ENCODE measurements at regions not wholly inside any gene's neighbourhood (a gene's known extent, or its start where the extent isn't known, plus 50 kb on each side); places are given as distances from the start of the nearest gene placed in this dataset.

DNA sequence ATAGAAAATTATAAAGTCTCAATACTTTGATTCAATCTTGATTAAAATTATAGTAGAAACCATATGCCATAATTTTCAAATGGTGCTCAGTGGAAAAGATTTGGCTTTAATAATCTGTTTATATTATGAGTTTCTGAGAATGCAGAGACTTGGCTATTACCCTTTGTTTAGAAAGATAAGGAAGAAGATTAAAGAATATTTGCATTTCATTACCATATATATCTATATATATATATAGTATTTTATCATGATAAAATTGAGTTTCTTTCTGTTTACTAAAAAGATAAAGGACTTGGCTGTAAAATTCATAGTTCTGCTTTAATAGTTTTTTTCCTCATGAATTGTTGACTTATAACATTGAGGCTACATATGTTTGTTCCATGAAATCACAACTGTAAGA lies 679.3 kb upstream of the MAP3K7 start:
- TF ChIP-seq, protein P1, sequence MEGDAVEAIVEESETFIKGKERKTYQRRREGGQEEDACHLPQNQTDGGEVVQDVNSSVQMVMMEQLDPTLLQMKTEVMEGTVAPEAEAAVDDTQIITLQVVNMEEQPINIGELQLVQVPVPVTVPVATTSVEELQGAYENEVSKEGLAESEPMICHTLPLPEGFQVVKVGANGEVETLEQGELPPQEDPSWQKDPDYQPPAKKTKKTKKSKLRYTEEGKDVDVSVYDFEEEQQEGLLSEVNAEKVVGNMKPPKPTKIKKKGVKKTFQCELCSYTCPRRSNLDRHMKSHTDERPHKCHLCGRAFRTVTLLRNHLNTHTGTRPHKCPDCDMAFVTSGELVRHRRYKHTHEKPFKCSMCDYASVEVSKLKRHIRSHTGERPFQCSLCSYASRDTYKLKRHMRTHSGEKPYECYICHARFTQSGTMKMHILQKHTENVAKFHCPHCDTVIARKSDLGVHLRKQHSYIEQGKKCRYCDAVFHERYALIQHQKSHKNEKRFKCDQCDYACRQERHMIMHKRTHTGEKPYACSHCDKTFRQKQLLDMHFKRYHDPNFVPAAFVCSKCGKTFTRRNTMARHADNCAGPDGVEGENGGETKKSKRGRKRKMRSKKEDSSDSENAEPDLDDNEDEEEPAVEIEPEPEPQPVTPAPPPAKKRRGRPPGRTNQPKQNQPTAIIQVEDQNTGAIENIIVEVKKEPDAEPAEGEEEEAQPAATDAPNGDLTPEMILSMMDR (conservative IDR thresholded peaks at IDR 0.05), result no peak
- no peak for TF ChIP-seq EZH2 (IDR thresholded peaks at IDR 0.05; ENCODE audit: low read depth)
